Right hindlimb (tissue), 1 donor: ENCODE measurements at regions not wholly inside any gene's neighbourhood (a gene's known extent, or its start where the extent isn't known, plus 50 kb on each side); places are given as distances from the start of the nearest gene placed in this dataset.

ENCODE experiments used
- DNase-seq: peaks from one replicate; pipeline ENCODE4 v3.0.0-alpha.2; 2018

- peak; percentile 52 for DNase-seq
Measured at GRCh38 chr17:79520167-79521165, 90.4 kb downstream of the RBFOX3 start.

- no peak for DNase-seq
Measured at GRCh38 chr17:79519601-79520000, 91.2 kb downstream of the RBFOX3 start.

- no peak for DNase-seq
Measured at GRCh38 chr17:79518585-79519523, 92.0 kb downstream of the RBFOX3 start.

GRCh38 chr17:79517827-79518584, 92.8 kb downstream of the RBFOX3 start:
- DNase-seq: no peak

- DNase-seq: no peak
Measured at GRCh38 chr17:79515646-79516571, 94.9 kb downstream of the RBFOX3 start.

GRCh38 chr17:79515110-79515509, 95.7 kb downstream of the RBFOX3 start:
- DNase-seq: no peak

- no peak for DNase-seq
Measured at GRCh38 chr17:79513820-79514535, 96.9 kb downstream of the RBFOX3 start.

GRCh38 chr17:79513206-79513605, 97.6 kb downstream of the RBFOX3 start:
- DNase-seq: no peak

GRCh38 chr17:79511471-79511870, 99.4 kb downstream of the RBFOX3 start:
- no peak for DNase-seq

- DNase-seq: no peak
Measured at GRCh38 chr17:79510071-79510470, 100.8 kb downstream of the RBFOX3 start.

- DNase-seq: no peak
Measured at GRCh38 chr17:79509490-79509889, 101.4 kb downstream of the RBFOX3 start.

- DNase-seq: no peak
Measured at GRCh38 chr17:79509008-79509407, 101.8 kb downstream of the RBFOX3 start.

- DNase-seq: no peak
Measured at GRCh38 chr17:79508291-79508716, 102.5 kb downstream of the RBFOX3 start.

GRCh38 chr17:79506955-79507354, 103.9 kb downstream of the RBFOX3 start:
- no peak for DNase-seq

- DNase-seq: no peak
Measured at GRCh38 chr17:79506150-79506870, 104.5 kb downstream of the RBFOX3 start.

GRCh38 chr17:79505199-79505598, 105.7 kb downstream of the RBFOX3 start:
- DNase-seq: no peak

GRCh38 chr17:79504181-79504605, 106.7 kb downstream of the RBFOX3 start:
- no peak for DNase-seq

GRCh38 chr17:79503126-79503839, 107.6 kb downstream of the RBFOX3 start:
- DNase-seq: no peak

- DNase-seq: no peak
Measured at GRCh38 chr17:79501910-79502309, 108.9 kb downstream of the RBFOX3 start.
